WERI-Rb-1 (cell line): ENCODE measurements at regions not wholly inside any gene's neighbourhood (a gene's known extent, or its start where the extent isn't known, plus 50 kb on each side); places are given as distances from the start of the nearest gene placed in this dataset.

ENCODE experiments used
- DNase-seq: peaks from one replicate; pipeline ENCODE4 v3.0.0-alpha.2; 2020
- H3K27ac ChIP-seq: fragments of 250-450 bp; sonication (Bioruptor Pico); 2 replicates; pipeline ENCODE4 v1.5.1; 2020; ENCODE audit warnings: mild to moderate bottlenecking, moderate library complexity
- H3K27me3 ChIP-seq: fragments of 250-450 bp; sonication (Bioruptor Pico); 2 replicates; pipeline ENCODE4 v1.5.1; 2021; ENCODE audit warnings: mild to moderate bottlenecking, low read depth, moderate library complexity; ENCODE audit not compliant: insufficient read depth, severe bottlenecking
- H3K36me3 ChIP-seq: fragments of 250-450 bp; sonication (Bioruptor Pico); 2 replicates; pipeline ENCODE4 v1.5.1; 2020; ENCODE audit warnings: mild to moderate bottlenecking, moderate library complexity
- H3K4me3 ChIP-seq: 2 replicates; pipeline ENCODE4 v1.5.1; 2011; ENCODE audit warnings: low read depth, mild to moderate bottlenecking, control low read depth, low read length
- H3K9me3 ChIP-seq: fragments of 250-450 bp; sonication (Bioruptor Pico); 2 replicates; pipeline ENCODE4 v1.5.1; 2021; ENCODE audit warnings: mild to moderate bottlenecking, moderate library complexity; ENCODE audit not compliant: severe bottlenecking
- CTCF ChIP-seq: IDR thresholded peaks from 2 replicates; pipeline ENCODE4 v1.5.1; 2011; ENCODE audit warnings: low read depth, mild to moderate bottlenecking, control low read depth, inconsistent platforms, low read length

GRCh38 chr19:32294871-32295438 lies 50.5 kb upstream of the ZNF507 start:
- no peaks in the 10 kb centered on the region for H3K27me3 ChIP-seq
- no peak for DNase-seq
- no peak for TF ChIP-seq CTCF

More at GRCh38 chr19:32294871-32295438, 50.5 kb upstream of the ZNF507 start:
- Histone ChIP-seq H3K27ac (no peak overlapping the region), H3K4me3 (no peak overlapping the region), H3K9me3 (peaks cover 4% of the 10 kb centered on the region), H3K36me3 (no peaks in the 10 kb centered on the region)
